ENCODE measurements at regions not wholly inside any gene's neighbourhood (a gene's known extent, or its start where the extent isn't known, plus 50 kb on each side); places are given as distances from the start of the nearest gene placed in this dataset.

- H3K36me3 ChIP-seq (replicated peaks in 1 of 2; ENCODE audit: control insufficient read depth in 1 of 2, insufficient read depth in 2 of 2, low read length in 2 of 2), result no peaks in the 10 kb centered on the region
- H3K4me2 ChIP-seq (replicated peaks; ENCODE audit: extremely low read depth, low read length, poor library complexity, severe bottlenecking), result no peak overlapping the region
- peaks cover 0 to 1% (median 0%) of the 10 kb centered on the region in 3 donors for H3K27me3 Mint-ChIP-seq (ENCODE audit: low read depth in 3 of 3)
- no peaks in the 10 kb centered on the region for H3K36me3 Mint-ChIP-seq
- H4K20me1 ChIP-seq (ENCODE audit: insufficient read depth, low read length), result no peaks in the 10 kb centered on the region
- H2AFZ ChIP-seq (ENCODE audit: insufficient read depth, low read depth, low read length, poor library complexity, severe bottlenecking), result no peak overlapping the region
- no peak overlapping the region for H3K9ac ChIP-seq (ENCODE audit: insufficient read depth, low read length, poor library complexity, severe bottlenecking)
- no peaks in the 10 kb centered on the region for H3K27me3 ChIP-seq (ENCODE audit: control insufficient read depth in 2 of 2, insufficient read depth in 2 of 2, low read length in 2 of 2)
- no peaks in the 10 kb centered on the region for H3K4me1 ChIP-seq (ENCODE audit: control insufficient read depth in 1 of 2, insufficient read depth in 2 of 2, low read length in 2 of 2)
- intact Hi-C loops (cut with micrococcal nuclease), result no loop called here
- H3K27ac Mint-ChIP-seq, result no peak overlapping the region
- H3K27ac ChIP-seq (ENCODE audit: low read depth in 1 of 2, low read length in 2 of 2), result no peak overlapping the region
- no peaks in the 10 kb centered on the region for H3K4me1 Mint-ChIP-seq
- H3K4me3 Mint-ChIP-seq, result no peak overlapping the region
- no peaks in the 10 kb centered on the region for H3K79me2 ChIP-seq (ENCODE audit: insufficient read depth, low read length)
- H3K9me3 Mint-ChIP-seq, result peaks cover 0 to 4% (median 0%) of the 10 kb centered on the region in 7 donors
- H3K9me3 ChIP-seq (replicated peaks in 1 of 2; ENCODE audit: control insufficient read depth in 1 of 2, insufficient read depth in 1 of 2, low read length in 2 of 2), result no peaks in the 10 kb centered on the region
- no peak for TF ChIP-seq CTCF (IDR thresholded peaks at IDR 0.05)
- no peak for DNase-seq
- H3K4me3 ChIP-seq (replicated peaks in 1 of 3; ENCODE audit: low read depth in 2 of 3, low read length in 3 of 3), result no peak overlapping the region
These were observed 72.0 kb upstream of the SMC2 start for GRCh38 chr9:104022083-104022482.

- no peaks in the 10 kb centered on the region for H3K79me2 ChIP-seq (ENCODE audit: insufficient read depth, low read length)
- TF ChIP-seq CTCF (IDR thresholded peaks at IDR 0.05), result no peak
- Mint-ChIP-seq H3K27ac (no peak overlapping the region), H3K36me3 (no peaks in the 10 kb centered on the region), H3K4me3 (no peak overlapping the region), H3K9me3 (peaks cover 0 to 4% (median 0%) of the 10 kb centered on the region in 7 donors), H3K4me1 (no peaks in the 10 kb centered on the region), H3K27me3 (ENCODE audit: low read depth in 3 of 3) (no peaks in the 10 kb centered on the region)
- H3K4me3 ChIP-seq (replicated peaks in 1 of 3; ENCODE audit: low read depth in 2 of 3, low read length in 3 of 3), result no peak overlapping the region
- H2AFZ ChIP-seq (ENCODE audit: insufficient read depth, low read depth, low read length, poor library complexity, severe bottlenecking), result no peak overlapping the region
- no CpG with 5 or more reads among the region's 2 CpGs for WGBS (ENCODE audit: insufficient coverage)
- H3K9me3 ChIP-seq (replicated peaks in 1 of 2; ENCODE audit: control insufficient read depth in 1 of 2, insufficient read depth in 1 of 2, low read length in 2 of 2), result no peaks in the 10 kb centered on the region
- no peak for DNase-seq
- intact Hi-C loops (cut with micrococcal nuclease), result no loop called here
- no peak overlapping the region for H3K27ac ChIP-seq (ENCODE audit: low read depth in 1 of 2, low read length in 2 of 2)
- H3K4me1 ChIP-seq (ENCODE audit: control insufficient read depth in 1 of 2, insufficient read depth in 2 of 2, low read length in 2 of 2), result no peaks in the 10 kb centered on the region
- H4K20me1 ChIP-seq (ENCODE audit: insufficient read depth, low read length), result no peaks in the 10 kb centered on the region
- no peak overlapping the region for H3K9ac ChIP-seq (ENCODE audit: insufficient read depth, low read length, poor library complexity, severe bottlenecking)
- no peaks in the 10 kb centered on the region for H3K36me3 ChIP-seq (replicated peaks in 1 of 2; ENCODE audit: control insufficient read depth in 1 of 2, insufficient read depth in 2 of 2, low read length in 2 of 2)
- no peaks in the 10 kb centered on the region for H3K27me3 ChIP-seq (ENCODE audit: control insufficient read depth in 2 of 2, insufficient read depth in 2 of 2, low read length in 2 of 2)
- H3K4me2 ChIP-seq (replicated peaks; ENCODE audit: extremely low read depth, low read length, poor library complexity, severe bottlenecking), result no peak overlapping the region
These were observed 69.0 kb upstream of the SMC2 start for GRCh38 chr9:104025104-104025503.
